Suprapubic skin (tissue), 4 donors: ENCODE measurements at regions not wholly inside any gene's neighbourhood (a gene's known extent, or its start where the extent isn't known, plus 50 kb on each side); places are given as distances from the start of the nearest gene placed in this dataset.

ENCODE experiments used
- DNase-seq, 2 donors: peaks; one replicate each; pipeline ENCODE4 v3.0.0-alpha.2; 2019; ENCODE audit warnings: low spot score in 2 of 2
- H3K27ac ChIP-seq: fragments of 200-600 bp; sonication (generic); one replicate; pipeline ENCODE4 v1.5.1; 2019
- H3K27me3 ChIP-seq: fragments of 200-600 bp; sonication (generic); one replicate; pipeline ENCODE4 v1.5.1; 2019
- H3K36me3 ChIP-seq: fragments of 200-600 bp; sonication (generic); one replicate; pipeline ENCODE4 v1.5.1; 2019
- H3K4me1 ChIP-seq: fragments of 200-600 bp; sonication (generic); one replicate; pipeline ENCODE4 v1.5.1; 2019
- H3K4me3 ChIP-seq: fragments of 200-600 bp; sonication (generic); one replicate; pipeline ENCODE4 v1.5.1; 2019; ENCODE audit warnings: mild to moderate bottlenecking
- H3K9me3 ChIP-seq: fragments of 200-600 bp; sonication (generic); one replicate; pipeline ENCODE4 v1.5.1; 2019
- CTCF ChIP-seq, 2 donors: fragments of 200-600 bp in 1 of 2; fragments of 450-650 bp in 1 of 2; sonication (generic) in 1 of 2; IDR thresholded peaks; one replicate each; pipeline ENCODE4 v1.5.1; 2016 to 2019; ENCODE audit warnings: antibody characterized with exemption in 2 of 2, mild to moderate bottlenecking in 1 of 2, moderate library complexity in 1 of 2
- EP300 ChIP-seq: sonication (generic); formaldehyde crosslinking; IDR thresholded peaks from one replicate; pipeline ENCODE4 v1.6.1; 2017; ENCODE audit warnings: antibody characterized with exemption
- POLR2A ChIP-seq, 2 donors: fragments of 450-650 bp; IDR thresholded peaks; one replicate each; pipeline ENCODE4 v1.6.1; 2017; ENCODE audit warnings: antibody characterized with exemption in 2 of 2, mild to moderate bottlenecking in 2 of 2, moderate library complexity in 2 of 2
- POLR2AphosphoS5 ChIP-seq, 3 donors: sonication (generic); formaldehyde crosslinking; IDR thresholded peaks; one replicate each; pipeline ENCODE4 v1.6.1; 2017; ENCODE audit warnings: antibody characterized with exemption in 3 of 3
- WGBS: methylation state at CpG from one replicate; pipeline ENCODE4 v1.1.5; 2018; 5-methylcytosine and 5-hydroxymethylcytosine counted together

DNA sequence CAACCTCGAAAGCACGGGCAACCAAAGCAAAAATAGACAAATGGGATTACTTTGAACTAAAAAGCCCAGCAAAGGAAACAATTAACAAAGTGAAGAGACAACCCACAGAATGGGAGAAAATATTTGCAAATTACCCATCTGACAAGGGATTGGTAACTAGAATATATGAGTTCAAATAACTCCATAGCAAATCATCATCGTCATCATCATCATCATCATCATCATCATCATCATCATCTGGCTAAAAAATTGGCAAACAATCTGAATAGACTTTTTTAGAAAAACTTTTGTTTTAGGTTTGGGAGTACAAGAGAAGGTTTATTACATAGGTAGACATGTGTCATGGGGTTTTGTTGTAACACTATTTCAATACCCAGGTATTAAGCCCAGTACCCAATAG lies 1239.3 kb upstream of the FAM98A start:
- 94% methylated on average over 3 of the region's 3 CpGs for WGBS
- no peaks in the 10 kb centered on the region for H3K4me1 ChIP-seq
- H3K4me3 ChIP-seq = no peak overlapping the region
- TF ChIP-seq POLR2A (IDR thresholded peaks at IDR 0.05) (no peak), EP300 (no peak), CTCF (IDR thresholded peaks at IDR 0.05) (no peak)
- H3K27ac ChIP-seq = no peak overlapping the region
- no peak for DNase-seq
- H3K9me3 ChIP-seq = no peaks in the 10 kb centered on the region
- no peaks in the 10 kb centered on the region for H3K36me3 ChIP-seq
- H3K27me3 ChIP-seq = no peaks in the 10 kb centered on the region

DNA sequence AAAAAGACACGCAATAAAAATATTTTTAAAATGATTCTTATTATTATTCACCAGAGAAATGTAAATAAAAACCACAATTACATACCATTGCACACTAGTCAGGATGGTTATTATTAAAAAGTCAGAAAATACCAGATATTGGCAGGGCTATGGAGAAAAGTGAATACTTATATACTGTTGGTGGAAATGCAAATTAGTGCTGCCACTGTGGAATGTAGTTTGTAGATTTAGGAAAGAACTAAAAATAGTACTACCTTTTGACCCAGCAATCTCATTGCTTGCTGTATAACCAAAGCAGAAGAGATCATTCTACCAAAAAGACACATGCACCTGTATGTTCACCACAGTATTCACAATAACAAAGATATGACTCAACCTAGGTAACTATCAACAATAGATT lies 1237.3 kb upstream of the FAM98A start:
- no peaks in the 10 kb centered on the region for H3K27me3 ChIP-seq
- DNase-seq = no peak
- H3K9me3 ChIP-seq = no peaks in the 10 kb centered on the region
- no peaks in the 10 kb centered on the region for H3K36me3 ChIP-seq
- WGBS = 77% methylated on average over 1 of the region's 1 CpG
- no peak overlapping the region for H3K4me3 ChIP-seq
- TF ChIP-seq POLR2AphosphoS5 (IDR thresholded peaks at IDR 0.05) = no peak
- TF ChIP-seq EP300 = no peak
- TF ChIP-seq CTCF (IDR thresholded peaks at IDR 0.05) = no peak
- no peak for TF ChIP-seq POLR2A (IDR thresholded peaks at IDR 0.05)
- no peaks in the 10 kb centered on the region for H3K4me1 ChIP-seq
- no peak overlapping the region for H3K27ac ChIP-seq

- no peak overlapping the region for H3K27ac ChIP-seq
- WGBS = 83% methylated on average over 4 of the region's 4 CpGs
- H3K9me3 ChIP-seq = no peaks in the 10 kb centered on the region
- H3K4me3 ChIP-seq = no peak overlapping the region
- H3K36me3 ChIP-seq = no peaks in the 10 kb centered on the region
- DNase-seq = no peak
- no peaks in the 10 kb centered on the region for H3K27me3 ChIP-seq
- no peak for TF ChIP-seq EP300
- no peak for TF ChIP-seq CTCF (IDR thresholded peaks at IDR 0.05)
- no peak for TF ChIP-seq POLR2A (IDR thresholded peaks at IDR 0.05)
- no peak for TF ChIP-seq POLR2AphosphoS5 (IDR thresholded peaks at IDR 0.05)
- no peaks in the 10 kb centered on the region for H3K4me1 ChIP-seq
Observed at GRCh38 chr2:34831096-34831495, 1232.0 kb upstream of the FAM98A start.

- TF ChIP-seq POLR2A (IDR thresholded peaks at IDR 0.05) (no peak), CTCF (IDR thresholded peaks at IDR 0.05) (no peak), POLR2AphosphoS5 (IDR thresholded peaks at IDR 0.05) (no peak), EP300 (no peak)
- no peaks in the 10 kb centered on the region for H3K9me3 ChIP-seq
- no peaks in the 10 kb centered on the region for H3K4me1 ChIP-seq
- no peak for DNase-seq
- no peaks in the 10 kb centered on the region for H3K36me3 ChIP-seq
- no peak overlapping the region for H3K27ac ChIP-seq
- no peak overlapping the region for H3K4me3 ChIP-seq
- no peaks in the 10 kb centered on the region for H3K27me3 ChIP-seq
Observed at GRCh38 chr2:34828481-34828880, 1229.4 kb upstream of the FAM98A start.

- no peaks in the 10 kb centered on the region for H3K27me3 ChIP-seq
- TF ChIP-seq POLR2AphosphoS5 (IDR thresholded peaks at IDR 0.05) = no peak
- TF ChIP-seq EP300 = no peak
- no peak for TF ChIP-seq CTCF (IDR thresholded peaks at IDR 0.05)
- TF ChIP-seq POLR2A (IDR thresholded peaks at IDR 0.05) = no peak
- 93% methylated on average over 1 of the region's 1 CpG for WGBS
- no peak for DNase-seq
- no peak overlapping the region for H3K4me3 ChIP-seq
- H3K4me1 ChIP-seq = no peaks in the 10 kb centered on the region
- H3K9me3 ChIP-seq = no peaks in the 10 kb centered on the region
- H3K27ac ChIP-seq = no peak overlapping the region
- no peaks in the 10 kb centered on the region for H3K36me3 ChIP-seq
Observed at GRCh38 chr2:34827398-34827797, 1228.3 kb upstream of the FAM98A start.
